ENCODE measurements at regions not wholly inside any gene's neighbourhood (a gene's known extent, or its start where the extent isn't known, plus 50 kb on each side); places are given as distances from the start of the nearest gene placed in this dataset.

- H3K9me3 ChIP-seq (replicated peaks; ENCODE audit: low read length), result no peaks in the 10 kb centered on the region
- H3K9ac ChIP-seq (ENCODE audit: low read depth, low read length), result no peak overlapping the region
- H3K36me3 ChIP-seq (ENCODE audit: insufficient read depth, low read length), result no peaks in the 10 kb centered on the region
- H3K4me3 ChIP-seq (ENCODE audit: low read length), result no peak overlapping the region
- peaks cover 12% of the 10 kb centered on the region for H3K4me1 ChIP-seq (ENCODE audit: control insufficient read depth, insufficient read depth, low read length)
- H3K4me2 ChIP-seq (ENCODE audit: low read length), result no peak overlapping the region
- H3K27me3 ChIP-seq (ENCODE audit: control insufficient read depth, insufficient read depth, low read length), result no peaks in the 10 kb centered on the region
Measured at GRCh38 chr9:107875571-107875980, 386.0 kb upstream of the KLF4 start.

GRCh38 chr9:107874591-107875369 lies 385.2 kb upstream of the KLF4 start:
- Histone ChIP-seq H3K9ac (ENCODE audit: low read depth, low read length) (no peak overlapping the region), H3K9me3 (replicated peaks; ENCODE audit: low read length) (no peaks in the 10 kb centered on the region), H3K4me2 (ENCODE audit: low read length) (no peak overlapping the region), H3K4me3 (ENCODE audit: low read length) (no peak overlapping the region), H3K27me3 (ENCODE audit: control insufficient read depth, insufficient read depth, low read length) (no peaks in the 10 kb centered on the region), H3K4me1 (ENCODE audit: control insufficient read depth, insufficient read depth, low read length) (peaks cover 4% of the 10 kb centered on the region), H3K36me3 (ENCODE audit: insufficient read depth, low read length) (no peaks in the 10 kb centered on the region)

GRCh38 chr9:107874137-107874536 lies 384.6 kb upstream of the KLF4 start:
- Histone ChIP-seq H3K27me3 (ENCODE audit: control insufficient read depth, insufficient read depth, low read length) (no peaks in the 10 kb centered on the region), H3K4me1 (ENCODE audit: control insufficient read depth, insufficient read depth, low read length) (no peaks in the 10 kb centered on the region), H3K9ac (ENCODE audit: low read depth, low read length) (no peak overlapping the region), H3K4me2 (ENCODE audit: low read length) (no peak overlapping the region), H3K9me3 (replicated peaks; ENCODE audit: low read length) (no peaks in the 10 kb centered on the region), H3K36me3 (ENCODE audit: insufficient read depth, low read length) (no peaks in the 10 kb centered on the region), H3K4me3 (ENCODE audit: low read length) (no peak overlapping the region)

GRCh38 chr9:107872457-107873192 lies 383.1 kb upstream of the KLF4 start:
- Histone ChIP-seq H3K9me3 (replicated peaks; ENCODE audit: low read length) (no peaks in the 10 kb centered on the region), H3K9ac (ENCODE audit: low read depth, low read length) (no peak overlapping the region), H3K4me2 (ENCODE audit: low read length) (no peak overlapping the region), H3K36me3 (ENCODE audit: insufficient read depth, low read length) (no peaks in the 10 kb centered on the region), H3K4me3 (ENCODE audit: low read length) (no peak overlapping the region), H3K27me3 (ENCODE audit: control insufficient read depth, insufficient read depth, low read length) (no peaks in the 10 kb centered on the region), H3K4me1 (ENCODE audit: control insufficient read depth, insufficient read depth, low read length) (no peaks in the 10 kb centered on the region)

GRCh38 chr9:107870927-107871680 lies 381.5 kb upstream of the KLF4 start:
- H3K9me3 ChIP-seq (replicated peaks; ENCODE audit: low read length), result no peaks in the 10 kb centered on the region
- no peak overlapping the region for H3K4me2 ChIP-seq (ENCODE audit: low read length)
- H3K4me3 ChIP-seq (ENCODE audit: low read length), result no peak overlapping the region
- no peak overlapping the region for H3K9ac ChIP-seq (ENCODE audit: low read depth, low read length)
- H3K27me3 ChIP-seq (ENCODE audit: control insufficient read depth, insufficient read depth, low read length), result no peaks in the 10 kb centered on the region
- H3K4me1 ChIP-seq (ENCODE audit: control insufficient read depth, insufficient read depth, low read length), result no peaks in the 10 kb centered on the region
- no peaks in the 10 kb centered on the region for H3K36me3 ChIP-seq (ENCODE audit: insufficient read depth, low read length)

GRCh38 chr9:107870221-107870620 lies 380.7 kb upstream of the KLF4 start:
- Histone ChIP-seq H3K9ac (ENCODE audit: low read depth, low read length) (no peak overlapping the region), H3K4me1 (ENCODE audit: control insufficient read depth, insufficient read depth, low read length) (no peaks in the 10 kb centered on the region), H3K4me3 (ENCODE audit: low read length) (no peak overlapping the region)

GRCh38 chr9:107869111-107869510 lies 379.5 kb upstream of the KLF4 start:
- H3K27me3 ChIP-seq (ENCODE audit: control insufficient read depth, insufficient read depth, low read length), result no peaks in the 10 kb centered on the region
- no peaks in the 10 kb centered on the region for H3K4me1 ChIP-seq (ENCODE audit: control insufficient read depth, insufficient read depth, low read length)
- no peak overlapping the region for H3K9ac ChIP-seq (ENCODE audit: low read depth, low read length)
- no peaks in the 10 kb centered on the region for H3K36me3 ChIP-seq (ENCODE audit: insufficient read depth, low read length)
- H3K4me3 ChIP-seq (ENCODE audit: low read length), result no peak overlapping the region
- H3K9me3 ChIP-seq (replicated peaks; ENCODE audit: low read length), result no peaks in the 10 kb centered on the region
- no peak overlapping the region for H3K4me2 ChIP-seq (ENCODE audit: low read length)

More at GRCh38 chr9:107870221-107870620, 380.7 kb upstream of the KLF4 start:
- no peak overlapping the region for H3K4me2 ChIP-seq (ENCODE audit: low read length)
- no peaks in the 10 kb centered on the region for H3K27me3 ChIP-seq (ENCODE audit: control insufficient read depth, insufficient read depth, low read length)
- H3K36me3 ChIP-seq (ENCODE audit: insufficient read depth, low read length), result no peaks in the 10 kb centered on the region
- H3K9me3 ChIP-seq (replicated peaks; ENCODE audit: low read length), result no peaks in the 10 kb centered on the region

GRCh38 chr9:107868186-107868585 lies 378.6 kb upstream of the KLF4 start:
- Histone ChIP-seq H3K27me3 (ENCODE audit: control insufficient read depth, insufficient read depth, low read length) (no peaks in the 10 kb centered on the region), H3K4me2 (ENCODE audit: low read length) (no peak overlapping the region), H3K9ac (ENCODE audit: low read depth, low read length) (no peak overlapping the region), H3K4me1 (ENCODE audit: control insufficient read depth, insufficient read depth, low read length) (no peaks in the 10 kb centered on the region), H3K36me3 (ENCODE audit: insufficient read depth, low read length) (no peaks in the 10 kb centered on the region), H3K9me3 (replicated peaks; ENCODE audit: low read length) (no peaks in the 10 kb centered on the region), H3K4me3 (ENCODE audit: low read length) (no peak overlapping the region)

- Histone ChIP-seq H3K4me1 (ENCODE audit: control insufficient read depth, insufficient read depth, low read length) (no peaks in the 10 kb centered on the region), H3K4me2 (ENCODE audit: low read length) (no peak overlapping the region), H3K27me3 (ENCODE audit: control insufficient read depth, insufficient read depth, low read length) (no peaks in the 10 kb centered on the region), H3K4me3 (ENCODE audit: low read length) (no peak overlapping the region), H3K36me3 (ENCODE audit: insufficient read depth, low read length) (no peaks in the 10 kb centered on the region), H3K9ac (ENCODE audit: low read depth, low read length) (no peak overlapping the region), H3K9me3 (replicated peaks; ENCODE audit: low read length) (no peaks in the 10 kb centered on the region)
Measured at GRCh38 chr9:107867738-107868137, 378.2 kb upstream of the KLF4 start.

GRCh38 chr9:107866711-107867311 lies 377.2 kb upstream of the KLF4 start:
- Histone ChIP-seq H3K27me3 (ENCODE audit: control insufficient read depth, insufficient read depth, low read length) (no peaks in the 10 kb centered on the region), H3K36me3 (ENCODE audit: insufficient read depth, low read length) (no peaks in the 10 kb centered on the region), H3K4me3 (ENCODE audit: low read length) (no peak overlapping the region), H3K4me1 (ENCODE audit: control insufficient read depth, insufficient read depth, low read length) (no peaks in the 10 kb centered on the region), H3K9me3 (replicated peaks; ENCODE audit: low read length) (no peaks in the 10 kb centered on the region), H3K4me2 (ENCODE audit: low read length) (no peak overlapping the region), H3K9ac (ENCODE audit: low read depth, low read length) (no peak overlapping the region)

- H3K4me2 ChIP-seq (ENCODE audit: low read length), result no peak overlapping the region
- no peak overlapping the region for H3K4me3 ChIP-seq (ENCODE audit: low read length)
- no peaks in the 10 kb centered on the region for H3K4me1 ChIP-seq (ENCODE audit: control insufficient read depth, insufficient read depth, low read length)
- no peaks in the 10 kb centered on the region for H3K9me3 ChIP-seq (replicated peaks; ENCODE audit: low read length)
- H3K9ac ChIP-seq (ENCODE audit: low read depth, low read length), result no peak overlapping the region
- no peaks in the 10 kb centered on the region for H3K27me3 ChIP-seq (ENCODE audit: control insufficient read depth, insufficient read depth, low read length)
- H3K36me3 ChIP-seq (ENCODE audit: insufficient read depth, low read length), result no peaks in the 10 kb centered on the region
Measured at GRCh38 chr9:107863396-107863795, 373.8 kb upstream of the KLF4 start.
